ENCODE measurements at regions not wholly inside any gene's neighbourhood (a gene's known extent, or its start where the extent isn't known, plus 50 kb on each side); places are given as distances from the start of the nearest gene placed in this dataset.

GRCh38 chr10:64306729-64307327 is 785.6 kb downstream of the REEP3 start:
- Mint-ChIP-seq H3K27ac (no peak overlapping the region), H3K36me3 (ENCODE audit: low read depth) (no peaks in the 10 kb centered on the region), H3K9me3 (peaks cover 2% of the 10 kb centered on the region), H3K4me3 (no peak overlapping the region), H3K4me1 (no peaks in the 10 kb centered on the region), H3K27me3 (no peaks in the 10 kb centered on the region)
- intact Hi-C loops (cut with micrococcal nuclease), result no loop called here
- no peak for TF ChIP-seq CTCF (IDR thresholded peaks at IDR 0.05)
- no peak for DNase-seq
- POLR2A ChIA-PET, result no interaction called here
- ATAC-seq (ENCODE audit: low read depth), result no peak
- CTCF ChIA-PET, result no interaction called here

GRCh38 chr10:64312876-64313275 is 791.7 kb downstream of the REEP3 start:
- Mint-ChIP-seq H3K36me3 (ENCODE audit: low read depth) (no peaks in the 10 kb centered on the region), H3K4me1 (no peaks in the 10 kb centered on the region), H3K4me3 (no peak overlapping the region), H3K27me3 (no peaks in the 10 kb centered on the region), H3K9me3 (no peaks in the 10 kb centered on the region), H3K27ac (no peak overlapping the region)
- intact Hi-C loops (cut with micrococcal nuclease), result no loop called here
- CTCF ChIA-PET, result no interaction called here
- no peak for ATAC-seq (ENCODE audit: low read depth)
- no peak for DNase-seq
- TF ChIP-seq CTCF (IDR thresholded peaks at IDR 0.05), result no peak
- POLR2A ChIA-PET, result no interaction called here

GRCh38 chr10:64313967-64314366 is 792.8 kb downstream of the REEP3 start:
- intact Hi-C loops (cut with micrococcal nuclease), result no loop called here
- Mint-ChIP-seq H3K27me3 (no peaks in the 10 kb centered on the region), H3K9me3 (no peaks in the 10 kb centered on the region), H3K27ac (no peak overlapping the region), H3K4me3 (no peak overlapping the region), H3K4me1 (no peaks in the 10 kb centered on the region), H3K36me3 (ENCODE audit: low read depth) (no peaks in the 10 kb centered on the region)
- CTCF ChIA-PET, result no interaction called here
- POLR2A ChIA-PET, result no interaction called here
- DNase-seq (no peak), ATAC-seq (ENCODE audit: low read depth) (no peak)
- TF ChIP-seq CTCF (IDR thresholded peaks at IDR 0.05), result no peak

GRCh38 chr10:64316416-64316815 is 795.2 kb downstream of the REEP3 start:
- H3K36me3 Mint-ChIP-seq (ENCODE audit: low read depth), result no peaks in the 10 kb centered on the region
- no peak for TF ChIP-seq CTCF (IDR thresholded peaks at IDR 0.05)
- DNase-seq, result no peak
- no peak for ATAC-seq (ENCODE audit: low read depth)
- no peaks in the 10 kb centered on the region for H3K9me3 Mint-ChIP-seq
- H3K27ac Mint-ChIP-seq, result no peak overlapping the region
- H3K4me3 Mint-ChIP-seq, result no peak overlapping the region
- no peaks in the 10 kb centered on the region for H3K4me1 Mint-ChIP-seq
- ChIA-PET CTCF (no interaction called here), POLR2A (no interaction called here)
- no peaks in the 10 kb centered on the region for H3K27me3 Mint-ChIP-seq
- intact Hi-C loops (cut with micrococcal nuclease), result no loop called here

- Mint-ChIP-seq H3K27me3 (no peaks in the 10 kb centered on the region), H3K4me1 (no peaks in the 10 kb centered on the region), H3K9me3 (no peaks in the 10 kb centered on the region), H3K4me3 (no peak overlapping the region), H3K27ac (no peak overlapping the region), H3K36me3 (ENCODE audit: low read depth) (no peaks in the 10 kb centered on the region)
- DNase-seq (no peak), ATAC-seq (ENCODE audit: low read depth) (no peak)
- POLR2A ChIA-PET, result no interaction called here
- intact Hi-C loops (cut with micrococcal nuclease), result no loop called here
- CTCF ChIA-PET, result no interaction called here
- TF ChIP-seq CTCF (IDR thresholded peaks at IDR 0.05), result no peak
Observed at GRCh38 chr10:64316833-64317232, 795.6 kb downstream of the REEP3 start.
